CD4-positive, alpha-beta T cell (primary cell): ENCODE measurements at regions not wholly inside any gene's neighbourhood (a gene's known extent, or its start where the extent isn't known, plus 50 kb on each side); places are given as distances from the start of the nearest gene placed in this dataset.

Experiments used
- ATAC-seq: fragments of 200-7000 bp; cut with Tn5 transposase; one replicate; pipeline ENCODE4 v1.10.0; 2022; ENCODE audit warnings: mild to moderate bottlenecking; ENCODE audit not compliant: poor library complexity
- CTCF ChIA-PET: fragments of 350-600 bp; sonication (Branson Sonifier 250); formaldehyde crosslinking; loops from one replicate; lab custom pipeline; 2021; ENCODE audit warnings: antibody characterized with exemption, inconsistent platforms; lab: Charles Lee
- POLR2A ChIA-PET: fragments of 350-600 bp; sonication (Branson Sonifier 250); formaldehyde crosslinking; loops from one replicate; lab custom pipeline; 2021; ENCODE audit warnings: antibody characterized with exemption, inconsistent platforms; lab: Charles Lee
- DNase-seq, 14 experiments: peaks; one replicate each; pipeline ENCODE4 v3.0.0-alpha.2; 2013 to 2020; ENCODE audit warnings: mixed read lengths in 2 of 14
- H3K27ac ChIP-seq, 2 donors: one replicate each; pipeline versions ENCODE4 v1.5.1 to v1.7.0; 2013; ENCODE audit warnings: low read length in 2 of 2, low read depth in 1 of 2, mild to moderate bottlenecking in 1 of 2
- H3K27me3 ChIP-seq, 2 experiments: 1 replicate in 1 of 2; 2 replicates in 1 of 2; pipeline versions ENCODE4 v1.6.1 to v1.7.0; 2013; ENCODE audit warnings: low read length in 2 of 2, control low read depth in 1 of 2, mild to moderate bottlenecking in 1 of 2, moderate library complexity in 1 of 2; ENCODE audit not compliant: insufficient read depth in 2 of 2, control insufficient read depth in 1 of 2
- H3K36me3 ChIP-seq: one replicate; pipeline ENCODE4 v1.6.1; 2013; ENCODE audit warnings: low read length, control low read depth; ENCODE audit not compliant: insufficient read depth
- H3K4me1 ChIP-seq: one replicate; pipeline ENCODE4 v1.6.1; 2013; ENCODE audit warnings: low read length, control low read depth; ENCODE audit not compliant: insufficient read depth
- H3K4me3 ChIP-seq: one replicate; pipeline ENCODE4 v1.5.1; 2013; ENCODE audit warnings: mild to moderate bottlenecking, low read length, moderate library complexity
- H3K9me3 ChIP-seq, 2 experiments: 1 replicate in 1 of 2; 2 replicates in 1 of 2; pipeline versions ENCODE4 v1.6.1 to v1.7.0; 2013; ENCODE audit warnings: low read length in 2 of 2, mild to moderate bottlenecking in 2 of 2, control low read depth in 1 of 2, moderate library complexity in 1 of 2; ENCODE audit not compliant: control insufficient read depth in 1 of 2, insufficient read depth in 1 of 2
- H3K27ac Mint-ChIP-seq: one replicate; pipeline ENCODE4 v1.8.0; 2020; ENCODE audit warnings: mixed read lengths
- H3K27me3 Mint-ChIP-seq: one replicate; pipeline ENCODE4 v1.8.0; 2021; ENCODE audit warnings: mixed read lengths
- H3K36me3 Mint-ChIP-seq: one replicate; pipeline ENCODE4 v1.8.0; 2021; ENCODE audit warnings: low read depth, mixed read lengths
- H3K4me1 Mint-ChIP-seq: one replicate; pipeline ENCODE4 v1.8.0; 2021; ENCODE audit warnings: low read depth, mixed read lengths
- H3K4me3 Mint-ChIP-seq: one replicate; pipeline ENCODE4 v1.8.0; 2020; ENCODE audit warnings: mild to moderate bottlenecking, mixed read lengths
- H3K9me3 Mint-ChIP-seq: one replicate; pipeline ENCODE4 v1.8.0; 2020; ENCODE audit warnings: mixed read lengths
- CTCF ChIP-seq: fragments of 200-600 bp; IDR thresholded peaks from one replicate; pipeline ENCODE4 v1.8.0; 2022; ENCODE audit warnings: antibody characterized with exemption, mild to moderate bottlenecking
- intact Hi-C, 2 experiments: fragments of 100-400 bp; cut with DNase I in 1 of 2; cut with micrococcal nuclease in 1 of 2; formaldehyde crosslinking; loops; one replicate each; pipeline versions ENCODE4 v1.15.1 to v1.9.0; 2023 to 2025; cut with DNase I, micrococcal nuclease

- no peaks in the 10 kb centered on the region for H3K27me3 Mint-ChIP-seq
- H3K27ac Mint-ChIP-seq = no peak overlapping the region
- Histone ChIP-seq H3K4me3 (no peak overlapping the region), H3K4me1 (no peaks in the 10 kb centered on the region), H3K9me3 (no peaks in the 10 kb centered on the region), H3K36me3 (no peaks in the 10 kb centered on the region), H3K27me3 (no peaks in the 10 kb centered on the region), H3K27ac (no peak overlapping the region)
- ATAC-seq (no peak), DNase-seq (no peak)
- peaks cover 15% of the 10 kb centered on the region for H3K9me3 Mint-ChIP-seq
- H3K36me3 Mint-ChIP-seq = no peaks in the 10 kb centered on the region
- TF ChIP-seq CTCF = no peak
- intact Hi-C loops = no loop called here
- ChIA-PET CTCF (no interaction called here), POLR2A (interaction anchor here (0.7 kb wide), 1 partner anchor 69 kb away, joined by 3 read pairs; no protein-coding TSS in a partner anchor)
- H3K4me3 Mint-ChIP-seq = no peak overlapping the region
- no peaks in the 10 kb centered on the region for H3K4me1 Mint-ChIP-seq
Measured at GRCh38 chr4:134798573-134798972, 597.0 kb upstream of the PABPC4L start.

GRCh38 chr4:134787315-134787714 lies 585.7 kb upstream of the PABPC4L start:
- TF ChIP-seq CTCF = no peak
- ATAC-seq (no peak), DNase-seq (no peak)
- Mint-ChIP-seq H3K27me3 (no peaks in the 10 kb centered on the region), H3K4me1 (no peaks in the 10 kb centered on the region), H3K27ac (no peak overlapping the region), H3K9me3 (peaks cover 18% of the 10 kb centered on the region), H3K36me3 (no peaks in the 10 kb centered on the region), H3K4me3 (no peak overlapping the region)
- Histone ChIP-seq H3K36me3 (no peaks in the 10 kb centered on the region), H3K9me3 (peaks cover 0 to 14% of the 10 kb centered on the region in 2 experiments), H3K4me3 (no peak overlapping the region), H3K4me1 (no peaks in the 10 kb centered on the region), H3K27me3 (no peaks in the 10 kb centered on the region), H3K27ac (no peak overlapping the region)
- POLR2A ChIA-PET = no interaction called here
- CTCF ChIA-PET = no interaction called here
- intact Hi-C loops = no loop called here

GRCh38 chr4:134780244-134780643 lies 578.7 kb upstream of the PABPC4L start:
- ATAC-seq = no peak

More at GRCh38 chr4:134780244-134780643, 578.7 kb upstream of the PABPC4L start:
- no peak for DNase-seq
- Histone ChIP-seq H3K4me1 (no peaks in the 10 kb centered on the region), H3K27me3 (no peaks in the 10 kb centered on the region), H3K27ac (no peak overlapping the region), H3K9me3 (no peaks in the 10 kb centered on the region), H3K4me3 (no peak overlapping the region), H3K36me3 (no peaks in the 10 kb centered on the region)
- no peaks in the 10 kb centered on the region for H3K36me3 Mint-ChIP-seq
- no peaks in the 10 kb centered on the region for H3K4me1 Mint-ChIP-seq
- CTCF ChIA-PET = no interaction called here
- H3K27me3 Mint-ChIP-seq = no peaks in the 10 kb centered on the region
- intact Hi-C loops = no loop called here
- peaks cover 6% of the 10 kb centered on the region for H3K9me3 Mint-ChIP-seq
- no peak overlapping the region for H3K4me3 Mint-ChIP-seq
- no peak overlapping the region for H3K27ac Mint-ChIP-seq
- no peak for TF ChIP-seq CTCF
- POLR2A ChIA-PET = no interaction called here
